GM12873 (cell line): ENCODE measurements at regions not wholly inside any gene's neighbourhood (a gene's known extent, or its start where the extent isn't known, plus 50 kb on each side); places are given as distances from the start of the nearest gene placed in this dataset.

Source experiments
- TF ChIP-seq, protein P1 (sequence below): IDR thresholded peaks from 2 replicates; pipeline ENCODE4 v1.5.1; 2012; ENCODE audit warnings: low read depth, mild to moderate bottlenecking, moderate library complexity, low read length, control low read depth; ENCODE audit not compliant: insufficient read depth; ENCODE audit errors: missing control alignments

DNA sequence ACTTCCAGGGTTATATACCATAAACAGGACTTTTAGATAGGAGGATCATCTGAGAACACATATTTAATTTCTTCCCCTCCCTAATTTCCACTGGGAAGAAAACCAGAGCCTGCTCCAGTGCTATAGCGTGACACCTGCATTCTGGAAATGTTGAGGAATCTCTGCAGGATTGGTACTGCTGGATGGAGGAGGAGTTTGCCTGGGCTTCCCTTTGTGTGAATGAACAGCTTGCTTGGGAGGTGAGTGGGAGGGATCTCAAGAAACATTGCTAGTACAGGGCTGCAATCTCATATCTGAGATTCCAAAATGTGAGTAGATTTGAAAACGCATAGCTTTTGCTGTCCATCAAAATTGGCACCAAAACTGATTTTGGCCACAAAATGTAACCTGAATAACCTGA is 295.9 kb upstream of the RGMA start:
- TF ChIP-seq, protein P1, sequence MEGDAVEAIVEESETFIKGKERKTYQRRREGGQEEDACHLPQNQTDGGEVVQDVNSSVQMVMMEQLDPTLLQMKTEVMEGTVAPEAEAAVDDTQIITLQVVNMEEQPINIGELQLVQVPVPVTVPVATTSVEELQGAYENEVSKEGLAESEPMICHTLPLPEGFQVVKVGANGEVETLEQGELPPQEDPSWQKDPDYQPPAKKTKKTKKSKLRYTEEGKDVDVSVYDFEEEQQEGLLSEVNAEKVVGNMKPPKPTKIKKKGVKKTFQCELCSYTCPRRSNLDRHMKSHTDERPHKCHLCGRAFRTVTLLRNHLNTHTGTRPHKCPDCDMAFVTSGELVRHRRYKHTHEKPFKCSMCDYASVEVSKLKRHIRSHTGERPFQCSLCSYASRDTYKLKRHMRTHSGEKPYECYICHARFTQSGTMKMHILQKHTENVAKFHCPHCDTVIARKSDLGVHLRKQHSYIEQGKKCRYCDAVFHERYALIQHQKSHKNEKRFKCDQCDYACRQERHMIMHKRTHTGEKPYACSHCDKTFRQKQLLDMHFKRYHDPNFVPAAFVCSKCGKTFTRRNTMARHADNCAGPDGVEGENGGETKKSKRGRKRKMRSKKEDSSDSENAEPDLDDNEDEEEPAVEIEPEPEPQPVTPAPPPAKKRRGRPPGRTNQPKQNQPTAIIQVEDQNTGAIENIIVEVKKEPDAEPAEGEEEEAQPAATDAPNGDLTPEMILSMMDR: no peak

DNA sequence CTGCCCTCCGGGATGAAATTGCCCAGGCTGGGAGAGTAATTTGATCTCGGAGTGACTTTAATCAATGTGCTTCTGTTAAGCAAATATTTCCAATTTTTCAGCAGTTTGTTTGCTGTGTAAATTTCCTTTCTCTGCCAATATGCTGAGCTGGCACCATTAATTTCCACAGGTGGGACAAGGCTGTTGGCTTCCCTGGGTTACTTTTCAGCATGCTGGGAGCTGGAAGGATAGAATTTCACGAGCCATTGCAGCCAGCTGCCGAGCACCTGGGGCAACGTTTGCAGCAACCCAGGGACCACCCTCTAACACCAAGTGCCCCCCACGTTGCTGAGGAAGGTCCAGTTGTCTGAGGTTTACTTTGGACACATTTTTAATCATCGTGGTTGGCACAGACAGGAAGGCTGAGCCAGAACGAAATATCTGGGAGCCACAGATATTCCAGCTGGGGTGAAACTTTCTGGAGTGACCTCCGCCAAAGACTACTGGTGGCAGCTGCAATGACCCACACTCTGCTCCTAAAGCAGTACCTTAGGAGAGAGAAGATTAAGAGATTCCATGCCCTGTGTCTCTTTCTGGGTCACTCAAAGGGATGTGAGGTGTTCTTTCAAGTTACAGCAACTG is 293.3 kb upstream of the RGMA start:
- TF ChIP-seq, protein P1: no peak

DNA sequence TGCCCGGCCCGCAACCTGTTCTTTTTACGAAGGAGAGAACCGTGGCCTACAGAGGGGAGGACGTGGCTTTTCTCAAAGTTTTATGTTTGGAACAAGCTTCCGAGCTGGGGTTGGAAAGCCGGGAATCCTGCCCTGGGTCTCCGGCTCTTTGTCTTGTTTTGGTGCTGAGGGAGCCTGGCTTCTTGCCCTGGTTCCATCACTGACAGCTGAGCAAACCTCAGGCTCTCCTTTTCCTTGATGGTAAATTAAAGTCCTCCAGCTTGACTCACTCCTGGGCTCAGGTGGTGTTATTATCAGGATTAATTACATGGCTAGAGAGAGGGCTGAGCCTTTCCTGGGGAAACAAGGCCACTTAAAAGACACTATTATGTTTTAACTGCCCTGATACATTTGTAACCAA is 289.5 kb upstream of the RGMA start:
- TF ChIP-seq, protein P1: no peak

DNA sequence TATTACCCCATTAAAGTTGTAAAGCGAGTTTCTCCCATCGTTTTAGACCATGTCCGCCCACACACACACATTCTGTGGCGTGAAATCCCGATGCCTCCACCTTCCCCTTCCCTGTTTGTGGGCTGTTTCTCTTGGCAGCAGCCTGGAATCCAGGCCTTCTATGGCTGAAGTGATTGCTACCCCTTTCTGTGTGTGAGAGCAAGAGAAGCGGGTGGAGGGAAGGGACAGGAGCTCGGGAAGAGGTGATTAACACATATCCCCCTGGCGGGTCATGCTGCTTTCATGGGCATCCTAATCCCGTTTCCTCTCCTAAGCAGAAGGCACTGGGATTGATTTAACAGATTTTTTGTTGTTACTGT is 283.8 kb upstream of the RGMA start:
- TF ChIP-seq, protein P1: no peak

DNA sequence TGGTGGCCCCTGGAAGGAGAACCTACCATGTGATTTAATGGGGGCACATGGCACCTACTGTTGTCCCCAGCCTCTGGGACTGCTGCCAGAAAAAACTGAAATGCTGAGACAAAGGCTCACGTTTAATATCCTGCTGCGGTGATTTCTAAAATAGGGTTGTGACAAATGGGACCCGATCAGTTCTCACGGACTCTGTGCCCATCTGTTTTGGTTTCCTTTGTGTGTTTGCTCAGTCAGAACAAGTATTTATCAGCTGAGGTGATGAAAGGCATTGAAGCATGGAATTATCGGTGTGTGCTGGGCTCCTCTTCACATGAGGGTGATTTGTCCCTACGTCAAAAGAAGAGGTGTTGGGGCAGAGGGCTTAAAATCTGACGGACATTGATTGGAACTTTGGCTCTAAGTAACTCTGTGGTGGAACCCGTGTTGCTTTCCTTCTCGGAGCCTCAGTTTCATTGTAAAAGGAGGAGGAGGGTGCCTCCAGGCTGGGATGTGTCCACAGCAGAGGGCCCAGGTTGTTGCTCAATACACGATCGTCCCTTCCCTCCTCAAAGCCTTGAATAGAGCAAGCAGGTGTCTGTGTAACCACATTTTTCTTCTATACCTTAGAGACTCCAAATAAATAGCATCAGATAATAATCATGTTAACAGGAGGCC is 283.3 kb upstream of the RGMA start:
- TF ChIP-seq, protein P1: no peak

DNA sequence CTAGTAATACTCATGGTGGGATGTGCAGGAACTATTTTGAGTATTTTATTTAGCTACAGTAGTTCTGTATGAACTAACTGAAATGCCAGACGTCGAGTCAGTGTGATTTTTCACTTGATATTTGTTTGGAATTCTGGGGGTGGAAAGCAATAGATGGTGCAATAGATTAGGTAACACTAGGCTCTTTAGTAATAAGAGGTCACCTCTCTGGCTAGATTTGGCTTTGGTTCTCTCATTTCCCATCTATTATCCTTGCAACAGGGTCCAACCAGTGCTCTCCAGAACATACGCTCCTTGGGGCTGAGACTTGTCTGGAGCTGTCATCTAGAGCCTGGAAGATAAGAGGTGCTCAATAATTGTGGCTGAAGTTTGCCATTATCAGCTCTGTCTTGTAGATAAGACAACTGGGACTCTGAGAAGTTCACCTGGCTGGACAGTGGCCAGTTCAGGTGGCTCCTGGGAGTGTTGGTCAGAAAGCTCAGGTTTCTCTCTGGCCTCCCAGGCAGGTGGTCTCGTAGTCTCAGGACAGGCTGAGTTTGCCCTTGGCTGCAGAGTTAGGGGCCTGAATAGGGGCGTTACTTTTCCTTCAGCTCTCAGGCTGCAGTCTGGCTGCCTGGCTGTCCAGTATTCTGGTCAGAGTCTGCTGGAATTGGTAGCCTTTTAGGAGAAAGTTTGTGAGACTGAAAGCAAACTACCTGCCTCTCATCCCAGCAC is 277.5 kb upstream of the RGMA start:
- TF ChIP-seq, protein P1: no peak

DNA sequence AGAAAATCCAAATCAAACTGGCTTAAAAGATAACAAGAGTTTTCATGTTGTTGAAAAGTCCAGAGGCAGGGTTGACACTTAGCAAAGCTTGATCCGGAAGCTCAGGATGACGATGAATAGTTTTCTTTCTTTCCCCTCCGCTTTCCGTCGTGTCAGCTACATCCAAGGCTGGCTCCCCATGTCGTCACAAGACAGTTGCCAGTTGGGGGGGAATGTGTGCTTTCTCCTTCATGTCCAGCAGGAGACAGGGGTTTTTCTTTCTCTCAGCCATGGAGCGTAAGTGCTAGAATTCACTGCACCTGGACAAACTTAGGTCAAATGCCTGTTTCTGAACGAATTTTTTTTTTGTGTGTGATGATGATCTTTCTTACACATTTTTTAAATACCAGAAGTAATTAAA is 273.8 kb upstream of the RGMA start:
- TF ChIP-seq, protein P1: no peak
